Transverse colon (tissue), 4 donors: ENCODE measurements at regions not wholly inside any gene's neighbourhood (a gene's known extent, or its start where the extent isn't known, plus 50 kb on each side); places are given as distances from the start of the nearest gene placed in this dataset.

Experiments used
- DNase-seq: peaks from one replicate; pipeline ENCODE4 v3.0.0-alpha.2; 2019
- H3K27ac ChIP-seq, 4 donors: fragments of 200-600 bp; sonication (generic); 2 replicates each; pipeline ENCODE4 v1.5.1; 2016 to 2018; ENCODE audit warnings: inconsistent platforms in 4 of 4
- H3K27me3 ChIP-seq: fragments of 200-600 bp; sonication (generic); 2 replicates; pipeline ENCODE4 v1.5.1; 2017; ENCODE audit warnings: inconsistent platforms
- H3K36me3 ChIP-seq, 4 donors: fragments of 200-600 bp; sonication (generic); 2 replicates each; pipeline ENCODE4 v1.5.1; 2017 to 2019; ENCODE audit warnings: inconsistent platforms in 4 of 4
- H3K4me1 ChIP-seq, 4 donors: fragments of 200-600 bp; sonication (generic); 2 replicates each; pipeline ENCODE4 v1.5.1; 2017 to 2020; ENCODE audit warnings: inconsistent platforms in 4 of 4
- H3K4me3 ChIP-seq, 4 donors: fragments of 200-600 bp; sonication (generic); 1 replicate in 1 of 4; 2 replicates in 3 of 4; pipeline versions ENCODE4 v1.5.1 to v1.6.1; 2017 to 2019; ENCODE audit warnings: inconsistent platforms in 4 of 4
- H3K9me3 ChIP-seq, 2 donors: fragments of 200-600 bp; sonication (generic); 2 replicates each; pipeline ENCODE4 v1.5.1; 2017 to 2019; ENCODE audit warnings: inconsistent platforms in 2 of 2
- CTCF ChIP-seq, 5 experiments: fragments of 200-600 bp in 3 of 5; fragments of 450-650 bp in 2 of 5; sonication (generic) in 3 of 5; IDR thresholded peaks; 1 replicate in 2 of 5; 2 replicates in 3 of 5; pipeline ENCODE4 v1.5.1; 2016 to 2017; ENCODE audit warnings: antibody characterized with exemption in 5 of 5, inconsistent platforms in 3 of 5, mild to moderate bottlenecking in 2 of 5, moderate library complexity in 1 of 5
- EP300 ChIP-seq: sonication (generic); formaldehyde crosslinking; IDR thresholded peaks from one replicate; pipeline ENCODE4 v1.6.1; 2017; ENCODE audit warnings: antibody characterized with exemption, low read depth
- POLR2A ChIP-seq: fragments of 450-650 bp; IDR thresholded peaks from one replicate; pipeline ENCODE4 v1.6.1; 2016; ENCODE audit warnings: antibody characterized with exemption, mild to moderate bottlenecking, moderate library complexity
- POLR2AphosphoS5 ChIP-seq, 3 donors: sonication (generic); formaldehyde crosslinking; IDR thresholded peaks; one replicate each; pipeline ENCODE4 v1.6.1; 2016; ENCODE audit warnings: antibody characterized with exemption in 3 of 3
- WGBS, 2 donors: methylation state at CpG; one replicate each; pipeline ENCODE4 v1.1.5; 2018; ENCODE audit warnings: low coverage in 1 of 2; 5-methylcytosine and 5-hydroxymethylcytosine counted together
- in situ Hi-C, 4 donors: fragments of 200-750 bp; cut with MboI; loops; one replicate each; pipeline versions ENCODE4 v1.15.0 to v1.15.1; 2017; ENCODE audit warnings: low sequenced_read_pairs in 3 of 4, low pct_ligation_motif_present in 1 of 4, low pct_unique_long_range_greater_than_20kb in 1 of 4
- intact Hi-C: fragments of 100-400 bp; cut with DNase I; formaldehyde crosslinking; loops from one replicate; pipeline ENCODE4 v1.15.1; 2023; ENCODE audit warnings: low total_unique reads

GRCh38 chr1:29801561-29801973, 565.2 kb downstream of the PTPRU start:
- Histone ChIP-seq H3K4me1 (no peaks in the 10 kb centered on the region), H3K9me3 (no peaks in the 10 kb centered on the region), H3K27me3 (peaks cover 23% of the 10 kb centered on the region), H3K4me3 (no peak overlapping the region), H3K27ac (no peak overlapping the region), H3K36me3 (no peaks in the 10 kb centered on the region)
- intact Hi-C loops (no loop called here), in situ Hi-C loops (no loop called here)
- DNase-seq: no peak
- WGBS, 2 donors: 0 to 43% methylated on average over 1 to 8 of the region's 8 CpGs
- no peak for TF ChIP-seq CTCF (IDR thresholded peaks at IDR 0.05)
- no peak for TF ChIP-seq EP300
- no peak for TF ChIP-seq POLR2A
- no peak for TF ChIP-seq POLR2AphosphoS5 (IDR thresholded peaks at IDR 0.05)

GRCh38 chr1:29801003-29801402, 564.7 kb downstream of the PTPRU start:
- Histone ChIP-seq H3K27ac (no peak overlapping the region), H3K36me3 (no peaks in the 10 kb centered on the region), H3K27me3 (peaks cover 23% of the 10 kb centered on the region), H3K4me1 (no peaks in the 10 kb centered on the region), H3K4me3 (no peak overlapping the region), H3K9me3 (no peaks in the 10 kb centered on the region)
- intact Hi-C loops (no loop called here), in situ Hi-C loops (no loop called here)
- 68% methylated on average over 4 of the region's 4 CpGs; no CpG with 5 or more reads in 1 of the 2 donors for WGBS, 2 donors
- DNase-seq: no peak
- no peak for TF ChIP-seq POLR2AphosphoS5 (IDR thresholded peaks at IDR 0.05)
- no peak for TF ChIP-seq EP300

- H3K27me3 ChIP-seq: peaks cover 23% of the 10 kb centered on the region
- in situ Hi-C loops (no loop called here), intact Hi-C loops (no loop called here)
- no peak overlapping the region for H3K4me3 ChIP-seq
- no peak for DNase-seq
- H3K4me1 ChIP-seq: no peaks in the 10 kb centered on the region
- H3K36me3 ChIP-seq: no peaks in the 10 kb centered on the region
- no peak overlapping the region for H3K27ac ChIP-seq
- TF ChIP-seq EP300 (no peak), CTCF (IDR thresholded peaks at IDR 0.05) (no peak), POLR2AphosphoS5 (IDR thresholded peaks at IDR 0.05) (no peak), POLR2A (no peak)
- WGBS, 2 donors: 89% methylated on average over 6 of the region's 6 CpGs; no CpG with 5 or more reads in 1 of the 2 donors
- no peaks in the 10 kb centered on the region for H3K9me3 ChIP-seq
These were observed 564.2 kb downstream of the PTPRU start for GRCh38 chr1:29800522-29800956.

GRCh38 chr1:29800120-29800519, 563.8 kb downstream of the PTPRU start:
- no peak for DNase-seq
- TF ChIP-seq CTCF (IDR thresholded peaks at IDR 0.05): no peak
- TF ChIP-seq POLR2AphosphoS5 (IDR thresholded peaks at IDR 0.05): no peak
- no peak for TF ChIP-seq POLR2A
- TF ChIP-seq EP300: no peak
- Histone ChIP-seq H3K27me3 (peaks cover 23% of the 10 kb centered on the region), H3K36me3 (no peaks in the 10 kb centered on the region), H3K9me3 (no peaks in the 10 kb centered on the region), H3K27ac (no peak overlapping the region), H3K4me1 (no peaks in the 10 kb centered on the region), H3K4me3 (no peak overlapping the region)
- in situ Hi-C loops: no loop called here
- WGBS, 2 donors: 76% methylated on average over 5 of the region's 5 CpGs; no CpG with 5 or more reads in 1 of the 2 donors
- intact Hi-C loops: no loop called here
